T-helper 1 cell (primary cell): ENCODE measurements at regions not wholly inside any gene's neighbourhood (a gene's known extent, or its start where the extent isn't known, plus 50 kb on each side); places are given as distances from the start of the nearest gene placed in this dataset.
"Not testable (repeated sequence)": the region's sequence is repeated elsewhere in the genome, so short reads cannot be mapped to it uniquely, and the experiment has no call there.

Experiments used
- DNase-seq, 5 donors: peaks; one replicate each; pipeline ENCODE4 v3.0.0-alpha.2; 2012 to 2020

- DNase-seq: not testable (repeated sequence)
Measured at GRCh38 chr7:150047329-150047728, 173.6 kb downstream of the ATP6V0E2 start.

- not testable (repeated sequence) for DNase-seq
Measured at GRCh38 chr7:150047772-150048171, 174.0 kb downstream of the ATP6V0E2 start.

- DNase-seq: not testable (repeated sequence)
Measured at GRCh38 chr7:150048244-150049011, 174.7 kb downstream of the ATP6V0E2 start.

- DNase-seq: not testable (repeated sequence)
Measured at GRCh38 chr7:150049012-150049655, 175.4 kb downstream of the ATP6V0E2 start.

GRCh38 chr7:150053396-150053795 is 179.6 kb downstream of the ATP6V0E2 start:
- not testable (repeated sequence) for DNase-seq

GRCh38 chr7:150054242-150054641 is 180.5 kb downstream of the ATP6V0E2 start:
- DNase-seq: not testable (repeated sequence)

- peak in 4 of 5 donors; percentile 55 to 75 (median 66) for DNase-seq
Measured at GRCh38 chr7:150060259-150061221, 186.8 kb downstream of the ATP6V0E2 start.

- DNase-seq: not testable (repeated sequence)
Measured at GRCh38 chr7:150063195-150063594, 189.4 kb downstream of the ATP6V0E2 start.

GRCh38 chr7:150069555-150070313 is 196.0 kb downstream of the ATP6V0E2 start:
- not testable (repeated sequence) for DNase-seq

GRCh38 chr7:150077543-150077942 is 203.8 kb downstream of the ATP6V0E2 start:
- DNase-seq: not testable (repeated sequence)

GRCh38 chr7:150081865-150082264 is 208.1 kb downstream of the ATP6V0E2 start:
- DNase-seq: not testable (repeated sequence)

GRCh38 chr7:150084724-150085123 is 211.0 kb downstream of the ATP6V0E2 start:
- not testable (repeated sequence) for DNase-seq

GRCh38 chr7:150087478-150087877 is 213.7 kb downstream of the ATP6V0E2 start:
- not testable (repeated sequence) for DNase-seq

- DNase-seq: not testable (repeated sequence)
Measured at GRCh38 chr7:150089139-150089538, 215.4 kb downstream of the ATP6V0E2 start.

- DNase-seq: not testable (repeated sequence)
Measured at GRCh38 chr7:150090776-150091175, 217.0 kb downstream of the ATP6V0E2 start.

GRCh38 chr7:150093897-150094296 is 220.1 kb downstream of the ATP6V0E2 start:
- DNase-seq: not testable (repeated sequence)

- DNase-seq: not testable (repeated sequence)
Measured at GRCh38 chr7:150096213-150096994, 222.6 kb downstream of the ATP6V0E2 start.

- not testable (repeated sequence) for DNase-seq
Measured at GRCh38 chr7:150098592-150098991, 224.6 kb upstream of the LRRC61 start.

GRCh38 chr7:150101282-150101681 is 221.9 kb upstream of the LRRC61 start:
- not testable (repeated sequence) for DNase-seq

GRCh38 chr7:150107283-150107682 is 215.9 kb upstream of the LRRC61 start:
- DNase-seq: not testable (repeated sequence)

- peak in 1 of 5 donors; percentile 16 for DNase-seq
Measured at GRCh38 chr7:150110375-150110820, 212.8 kb upstream of the LRRC61 start.
